SK-N-MC (cell line): ENCODE measurements at regions not wholly inside any gene's neighbourhood (a gene's known extent, or its start where the extent isn't known, plus 50 kb on each side); places are given as distances from the start of the nearest gene placed in this dataset.

Experiments used
- EZH2 ChIP-seq: fragments of 200-600 bp; sonication (generic); IDR thresholded peaks from one replicate; pipeline ENCODE4 v1.6.1; 2017; ENCODE audit warnings: antibody characterized with exemption
- FOXP2 ChIP-seq: optimal IDR thresholded peaks from 2 replicates; pipeline ENCODE3; 2011; ENCODE audit warnings: mild to moderate bottlenecking, moderate library complexity; ENCODE audit not compliant: insufficient read depth; ENCODE audit errors: extremely low read length, control extremely low read depth
- POLR2AphosphoS5 ChIP-seq: IDR thresholded peaks from 2 replicates; pipeline ENCODE4 v1.6.1; 2012; ENCODE audit warnings: mild to moderate bottlenecking, low read depth, low read length, borderline replicate concordance

DNA sequence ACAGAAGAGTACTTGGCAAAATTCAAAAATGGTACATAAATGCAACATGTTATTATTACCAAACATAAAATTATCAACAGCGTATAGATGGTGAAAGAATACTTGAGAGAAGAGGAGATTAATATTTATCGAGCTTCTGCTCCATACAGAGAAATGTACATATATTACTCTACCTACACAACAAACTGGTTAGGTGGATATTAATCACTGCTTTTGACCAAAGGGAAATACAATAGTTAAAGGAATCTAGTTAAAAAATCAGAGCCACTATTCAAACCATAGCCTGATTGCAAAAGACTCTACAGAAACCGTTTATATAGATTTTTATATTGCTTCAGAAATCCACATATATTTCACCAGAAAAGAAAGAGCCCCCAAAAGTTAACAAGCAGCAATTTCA, 379.3 kb upstream of the PRMT6 start:
- TF ChIP-seq FOXP2 (no peak), POLR2AphosphoS5 (no peak), EZH2 (no peak)
